ENCODE measurements at regions not wholly inside any gene's neighbourhood (a gene's known extent, or its start where the extent isn't known, plus 50 kb on each side); places are given as distances from the start of the nearest gene placed in this dataset.

DNA sequence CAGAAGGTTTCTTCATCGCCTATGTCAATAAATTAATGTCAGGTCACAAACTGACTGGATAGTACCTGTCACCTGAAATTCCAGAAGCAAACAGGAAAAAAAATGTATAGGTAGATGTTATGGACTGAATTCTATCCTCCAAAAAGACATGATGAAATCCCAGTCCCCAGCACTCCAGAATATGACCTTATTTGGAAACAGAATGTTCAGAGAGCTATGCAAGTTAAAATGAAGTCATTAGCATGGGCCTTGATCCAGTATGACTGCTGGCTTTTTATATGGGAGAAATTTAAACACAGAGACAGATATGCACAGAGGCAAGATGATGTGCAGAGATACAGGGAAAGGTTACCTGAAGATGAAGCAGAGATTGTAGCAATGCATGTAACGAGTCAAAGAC lies 953.4 kb downstream of the ZPLD1 start:
- H3K4me1 ChIP-seq (replicated peaks in 1 of 2) = no peaks in the 10 kb centered on the region
- no peak for TF ChIP-seq CTCF (IDR thresholded peaks at IDR 0.05)
- TF ChIP-seq POLR2A (IDR thresholded peaks at IDR 0.05) = no peak
- H3K36me3 ChIP-seq (replicated peaks in 1 of 2) = no peaks in the 10 kb centered on the region
- no peak overlapping the region for H3K4me3 ChIP-seq
- H3K9me3 ChIP-seq (replicated peaks in 1 of 3) = no peaks in the 10 kb centered on the region
- intact Hi-C loops (cut with DNase I) = no loop called here
- no peak for DNase-seq
- WGBS, 4 donors = 54 to 64% (median 55%) methylated on average over 2 of the region's 2 CpGs
- no peaks in the 10 kb centered on the region for H3K27me3 ChIP-seq
- no peak overlapping the region for H3K27ac ChIP-seq

GRCh38 chr3:103389356-103389755 lies 954.5 kb downstream of the ZPLD1 start:
- Histone ChIP-seq H3K27me3 (no peaks in the 10 kb centered on the region), H3K4me1 (replicated peaks in 1 of 2) (no peaks in the 10 kb centered on the region), H3K36me3 (replicated peaks in 1 of 2) (no peaks in the 10 kb centered on the region), H3K4me3 (no peak overlapping the region), H3K27ac (no peak overlapping the region), H3K9me3 (replicated peaks in 1 of 3) (no peaks in the 10 kb centered on the region)
- TF ChIP-seq CTCF (IDR thresholded peaks at IDR 0.05) = no peak
- TF ChIP-seq POLR2A (IDR thresholded peaks at IDR 0.05) = no peak
- DNase-seq = no peak
- intact Hi-C loops (cut with DNase I) = no loop called here
- WGBS, 4 donors = 78 to 92% (median 85%) methylated on average over 1 of the region's 1 CpG

DNA sequence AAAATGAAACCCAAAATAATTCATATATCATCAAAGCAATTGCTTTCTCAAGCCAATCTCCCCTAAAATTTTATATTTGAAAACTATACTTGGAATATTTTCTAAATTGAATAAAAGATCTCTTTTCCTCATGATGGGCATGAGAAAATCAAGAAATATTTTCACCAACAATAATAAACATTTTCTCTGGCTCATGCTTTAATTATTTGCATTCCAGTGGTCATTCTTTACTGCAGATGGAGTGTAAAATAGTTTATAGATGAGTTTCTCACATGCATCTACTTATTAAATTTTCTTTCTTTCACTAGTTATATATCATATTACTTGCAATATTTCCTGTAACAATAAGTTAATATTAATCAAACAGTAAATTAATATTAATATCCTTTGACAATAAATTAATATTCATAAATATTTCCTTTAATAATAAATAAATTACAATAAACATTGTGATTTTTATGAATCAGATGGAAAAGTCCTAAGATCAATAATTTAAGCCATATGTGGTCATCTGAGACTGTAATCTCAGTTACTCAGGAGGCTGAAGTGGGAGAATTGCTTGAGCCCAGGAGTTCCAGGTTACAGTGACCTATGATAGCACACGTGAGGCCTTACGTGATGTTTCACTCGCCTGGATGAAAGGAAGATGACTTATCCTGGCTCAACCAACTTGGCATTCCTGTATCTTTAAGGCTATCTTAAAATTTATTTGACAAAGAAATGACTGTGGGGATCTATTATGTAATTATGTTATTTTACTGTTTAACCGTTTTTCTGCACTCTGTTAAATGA lies 958.8 kb downstream of the ZPLD1 start:
- H3K36me3 ChIP-seq (replicated peaks in 1 of 2) = no peaks in the 10 kb centered on the region
- H3K27me3 ChIP-seq = no peaks in the 10 kb centered on the region
- intact Hi-C loops (cut with DNase I) = no loop called here
- no peak overlapping the region for H3K4me3 ChIP-seq
- H3K9me3 ChIP-seq (replicated peaks in 1 of 3) = no peaks in the 10 kb centered on the region
- no peak overlapping the region for H3K27ac ChIP-seq
- H3K4me1 ChIP-seq (replicated peaks in 1 of 2) = no peaks in the 10 kb centered on the region
- no peak for TF ChIP-seq CTCF (IDR thresholded peaks at IDR 0.05)
- no peak for TF ChIP-seq POLR2A (IDR thresholded peaks at IDR 0.05)
- 64 to 79% (median 69%) methylated on average over 4 of the region's 4 CpGs for WGBS, 4 donors
- DNase-seq = no peak

DNA sequence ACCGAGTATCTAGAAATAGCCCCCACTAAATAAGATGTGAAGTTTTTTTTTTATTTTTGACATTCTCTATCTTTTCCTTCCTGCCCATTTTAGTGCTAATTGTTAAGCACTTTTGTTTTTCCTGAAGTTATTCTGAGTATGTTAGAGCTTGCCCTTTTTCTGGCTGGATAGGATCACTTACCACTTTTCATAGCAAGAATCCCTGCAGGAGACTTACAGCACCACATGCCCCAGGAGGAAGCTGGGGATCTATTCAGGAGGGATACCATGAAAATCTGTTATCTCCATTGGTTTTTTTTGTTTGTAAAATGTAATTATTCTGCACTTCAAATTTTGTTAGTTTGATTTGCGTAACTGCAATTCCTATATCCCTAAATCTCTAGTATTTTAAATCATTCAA lies 968.4 kb downstream of the ZPLD1 start:
- no peak for TF ChIP-seq CTCF (IDR thresholded peaks at IDR 0.05)
- no peak for TF ChIP-seq POLR2A (IDR thresholded peaks at IDR 0.05)
- no peak for DNase-seq
- Histone ChIP-seq H3K9me3 (replicated peaks in 1 of 3) (peaks cover 0 to 7% (median 0%) of the 10 kb centered on the region in 3 donors), H3K4me3 (no peak overlapping the region), H3K36me3 (replicated peaks in 1 of 2) (no peaks in the 10 kb centered on the region), H3K27ac (no peak overlapping the region), H3K27me3 (no peaks in the 10 kb centered on the region), H3K4me1 (replicated peaks in 1 of 2) (no peaks in the 10 kb centered on the region)
- intact Hi-C loops (cut with DNase I) = no loop called here
- WGBS, 4 donors = 72 to 86% (median 82%) methylated on average over 2 of the region's 2 CpGs
